Endothelial cell of umbilical vein (primary cell): ENCODE measurements at regions not wholly inside any gene's neighbourhood (a gene's known extent, or its start where the extent isn't known, plus 50 kb on each side); places are given as distances from the start of the nearest gene placed in this dataset.

Experiments used
- BruUV-seq: library from RNA; stranded (reverse); fragments of 400-500 nt; replicated peaks from 2 replicates; lab custom pipeline; 2021; lab: Mats Ljungman, UMichigan
- CTCF ChIA-PET: fragments of 300-600, 350-600 bp; sonication (Branson Sonifier 250); formaldehyde crosslinking; loops from one replicate; lab custom pipeline; 2021; ENCODE audit warnings: antibody characterized with exemption, inconsistent platforms; lab: Charles Lee
- POLR2A ChIA-PET: fragments of 300-600, 350-600 bp; sonication (Branson Sonifier 250); formaldehyde crosslinking; loops from one replicate; lab custom pipeline; 2021; ENCODE audit warnings: antibody characterized with exemption, inconsistent platforms; lab: Charles Lee
- DNase-seq: peaks from one replicate; pipeline ENCODE4 v3.0.0-alpha.2; 2011; ENCODE audit warnings: low read depth, low spot score
- FAIRE-seq: peaks from 2 replicates; lab custom pipeline; 2011; peaks lifted over from hg19 to GRCh38; lab: Jason Lieb, UNC
- H2AFZ ChIP-seq: 2 replicates; pipeline ENCODE4 v1.6.0; 2012; ENCODE audit warnings: low read depth, low read length, control low read depth, inconsistent platforms
- H3K27ac ChIP-seq: 2 replicates; pipeline ENCODE4 v1.5.1; 2011; ENCODE audit warnings: low read depth, mild to moderate bottlenecking, control low read depth, low read length, moderate library complexity; ENCODE audit not compliant: insufficient read depth
- H3K27me3 ChIP-seq, 2 experiments: 2 replicates each; pipeline versions ENCODE4 v1.6.0 to v1.6.1; 2011; ENCODE audit warnings: low read length in 2 of 2, mixed read lengths in 1 of 2; ENCODE audit not compliant: control insufficient read depth in 2 of 2, insufficient read depth in 2 of 2
- H3K36me3 ChIP-seq, 2 experiments: 2 replicates in 1 of 2; 3 replicates in 1 of 2; pipeline ENCODE4 v1.5.1; 2011; ENCODE audit warnings: low read length in 2 of 2, mild to moderate bottlenecking in 1 of 2, moderate library complexity in 1 of 2; ENCODE audit not compliant: control insufficient read depth in 2 of 2, insufficient read depth in 2 of 2; ENCODE audit errors: extremely low read depth in 1 of 2
- H3K4me1 ChIP-seq: 3 replicates; pipeline ENCODE4 v1.5.1; 2011; ENCODE audit warnings: mild to moderate bottlenecking, low read length; ENCODE audit not compliant: control insufficient read depth, insufficient read depth; ENCODE audit errors: extremely low read depth
- H3K4me2 ChIP-seq: 2 replicates; pipeline ENCODE4 v1.6.1; 2011; ENCODE audit warnings: low read length, control low read depth, mixed read lengths; ENCODE audit not compliant: insufficient read depth
- H3K4me3 ChIP-seq, 3 experiments: fragments of 200-600 bp in 1 of 3; sonication (generic), shearing (Covaris generic) in 1 of 3; replicated peaks in 1 of 3; 2 replicates each; pipeline ENCODE4 v1.5.1; 2011 to 2016; ENCODE audit warnings: control low read depth in 3 of 3, low read length in 3 of 3, mild to moderate bottlenecking in 2 of 3, inconsistent platforms in 1 of 3, low read depth in 1 of 3, moderate library complexity in 1 of 3; ENCODE audit not compliant: insufficient read depth in 1 of 3
- H3K79me2 ChIP-seq: 2 replicates; pipeline ENCODE4 v1.6.0; 2012; ENCODE audit warnings: low read length, inconsistent platforms; ENCODE audit not compliant: control insufficient read depth, insufficient read depth
- H3K9ac ChIP-seq: replicated peaks from 2 replicates; pipeline ENCODE3; 2011; ENCODE audit warnings: low read length, control low read depth; ENCODE audit not compliant: insufficient read depth; ENCODE audit errors: extremely low read depth
- H3K9me1 ChIP-seq: replicated peaks from 3 replicates; pipeline ENCODE4 v1.6.0; 2011; ENCODE audit warnings: mild to moderate bottlenecking, low read length; ENCODE audit not compliant: control insufficient read depth, insufficient read depth; ENCODE audit errors: extremely low read depth
- H3K9me3 ChIP-seq: replicated peaks from 2 replicates; pipeline ENCODE4 v1.5.1; 2012; ENCODE audit warnings: low read length, inconsistent platforms; ENCODE audit not compliant: control insufficient read depth, insufficient read depth
- H4K20me1 ChIP-seq: replicated peaks from 2 replicates; pipeline ENCODE3; 2011; ENCODE audit warnings: mild to moderate bottlenecking, low read length; ENCODE audit not compliant: control insufficient read depth, insufficient read depth; ENCODE audit errors: extremely low read depth
- CTCF ChIP-seq, 2 donors: IDR thresholded peaks; 1 replicate in 1 of 2; 2 replicates in 1 of 2; pipeline ENCODE4 v1.5.1; 2011; ENCODE audit warnings: low read length in 2 of 2, mild to moderate bottlenecking in 2 of 2, moderate library complexity in 2 of 2, control low read depth in 1 of 2, inconsistent platforms in 1 of 2, low read depth in 1 of 2; ENCODE audit not compliant: insufficient read depth in 1 of 2; ENCODE audit errors: extremely low read depth in 1 of 2
- EZH2 ChIP-seq: IDR thresholded peaks from 2 replicates; pipeline ENCODE4 v1.6.1; 2012; ENCODE audit warnings: borderline replicate concordance, low read depth, mild to moderate bottlenecking, moderate library complexity, low read length, inconsistent platforms; ENCODE audit not compliant: severe bottlenecking
- FOS ChIP-seq: IDR thresholded peaks from 2 replicates; pipeline ENCODE4 v1.6.1; 2011; ENCODE audit warnings: mild to moderate bottlenecking, low read length, moderate library complexity, borderline replicate concordance; ENCODE audit not compliant: insufficient read depth
- GATA2 ChIP-seq: IDR thresholded peaks from 2 replicates; pipeline ENCODE4 v1.7.0; 2011; ENCODE audit warnings: low read depth, mild to moderate bottlenecking, moderate library complexity, mixed read lengths, low read length; ENCODE audit not compliant: insufficient read length, insufficient read depth
- JUN ChIP-seq: IDR thresholded peaks from 2 replicates; pipeline ENCODE4 v1.6.1; 2011; ENCODE audit warnings: borderline replicate concordance, low read depth; ENCODE audit not compliant: insufficient read length, insufficient read depth
- MAX ChIP-seq: IDR thresholded peaks from 2 replicates; pipeline ENCODE4 v1.6.1; 2011; ENCODE audit not compliant: insufficient read depth, insufficient read length
- MYC ChIP-seq: IDR thresholded peaks from one replicate; pipeline ENCODE4 v1.6.1; 2011; ENCODE audit warnings: mild to moderate bottlenecking, low read depth, low read length
- POLR2A ChIP-seq: IDR thresholded peaks from 2 replicates; pipeline ENCODE4 v1.6.1; 2012; ENCODE audit warnings: low read depth, mild to moderate bottlenecking, control low read depth, low read length
- POLR2AphosphoS5 ChIP-seq: IDR thresholded peaks from 2 replicates; pipeline ENCODE4 v1.6.1; 2012; ENCODE audit warnings: low read depth, mild to moderate bottlenecking, control low read depth, low read length, moderate library complexity; ENCODE audit not compliant: insufficient read depth
- dilution Hi-C: fragments of 300-500 bp; cut with MboI; formaldehyde crosslinking; loops from one replicate; pipeline ENCODE4 v1.15.0; 2019; ENCODE audit warnings: low sequenced_read_pairs; ENCODE audit not compliant: extremely low pct_ligation_motif_present
- intact Hi-C: fragments of 100-400 bp; cut with micrococcal nuclease; formaldehyde crosslinking; loops from one replicate; pipeline ENCODE4 v1.10.0; 2022

GRCh38 chr6:159443417-159443920 is 249.6 kb downstream of the SOD2 start:
- no peak overlapping the region for H3K9ac ChIP-seq
- H4K20me1 ChIP-seq = no peaks in the 10 kb centered on the region
- H3K36me3 ChIP-seq = no peaks in the 10 kb centered on the region
- H3K27me3 ChIP-seq = no peaks in the 10 kb centered on the region
- no peaks in the 10 kb centered on the region for H3K9me3 ChIP-seq
- TF ChIP-seq EZH2 = no peak
- no peak for TF ChIP-seq CTCF (IDR thresholded peaks at IDR 0.05; ENCODE audit: extremely low read depth in 1 of 2, insufficient read depth in 1 of 2, low read depth in 1 of 2, low read length in 2 of 2)
- TF ChIP-seq GATA2 = no peak
- TF ChIP-seq MAX = no peak
- TF ChIP-seq JUN = no peak
- no peak for TF ChIP-seq POLR2A
- TF ChIP-seq FOS = no peak
- no peak for TF ChIP-seq POLR2AphosphoS5
- TF ChIP-seq MYC = no peak
- dilution Hi-C loops = no loop called here
- FAIRE-seq = no peak
- DNase-seq = no peak
- H3K4me1 ChIP-seq = no peaks in the 10 kb centered on the region
- no peaks in the 10 kb centered on the region for H3K9me1 ChIP-seq
- intact Hi-C loops = no loop called here
- H3K4me3 ChIP-seq = no peak overlapping the region
- ChIA-PET CTCF (no interaction called here), POLR2A (no interaction called here)
- no peak overlapping the region for H2AFZ ChIP-seq
- no TSS peak for BruUV-seq
- H3K27ac ChIP-seq = no peak overlapping the region
- H3K79me2 ChIP-seq = no peaks in the 10 kb centered on the region
- H3K4me2 ChIP-seq = no peak overlapping the region
